ENCODE measurements at regions not wholly inside any gene's neighbourhood (a gene's known extent, or its start where the extent isn't known, plus 50 kb on each side); places are given as distances from the start of the nearest gene placed in this dataset.

DNA sequence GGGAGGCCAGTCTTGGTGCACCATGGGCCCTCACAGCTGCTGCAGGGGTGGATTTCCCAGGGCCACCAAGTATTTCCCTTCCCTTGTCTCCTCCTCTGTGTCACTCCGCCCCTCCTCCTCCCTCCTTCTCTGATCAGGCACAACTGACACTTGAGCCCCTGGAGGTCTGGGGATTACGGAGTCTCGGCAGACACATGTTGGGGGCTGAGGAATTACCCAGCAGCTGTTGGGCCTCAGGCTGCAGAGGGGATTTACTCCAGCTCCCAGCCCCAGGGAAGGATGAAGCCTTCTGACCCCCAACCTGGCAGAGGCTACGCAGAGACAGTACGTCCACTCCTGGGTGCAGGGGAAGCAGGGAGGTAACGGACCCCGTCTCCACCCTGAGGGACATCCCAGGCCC lies 420.5 kb upstream of the SULF2 start:
- no peak overlapping the region for H3K4me3 ChIP-seq (ENCODE audit: low read depth, low read length)
- TF ChIP-seq, protein P1, sequence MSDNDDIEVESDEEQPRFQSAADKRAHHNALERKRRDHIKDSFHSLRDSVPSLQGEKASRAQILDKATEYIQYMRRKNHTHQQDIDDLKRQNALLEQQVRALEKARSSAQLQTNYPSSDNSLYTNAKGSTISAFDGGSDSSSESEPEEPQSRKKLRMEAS (IDR thresholded peaks at IDR 0.05; ENCODE audit: low read depth, low read length) = no peak
- no peak for TF ChIP-seq MYC (IDR thresholded peaks at IDR 0.05; ENCODE audit: low read depth, low read length)
- no peak for TF ChIP-seq POLR2A (IDR thresholded peaks at IDR 0.05; ENCODE audit: extremely low read depth, insufficient read length)
- TF ChIP-seq, protein P2, sequence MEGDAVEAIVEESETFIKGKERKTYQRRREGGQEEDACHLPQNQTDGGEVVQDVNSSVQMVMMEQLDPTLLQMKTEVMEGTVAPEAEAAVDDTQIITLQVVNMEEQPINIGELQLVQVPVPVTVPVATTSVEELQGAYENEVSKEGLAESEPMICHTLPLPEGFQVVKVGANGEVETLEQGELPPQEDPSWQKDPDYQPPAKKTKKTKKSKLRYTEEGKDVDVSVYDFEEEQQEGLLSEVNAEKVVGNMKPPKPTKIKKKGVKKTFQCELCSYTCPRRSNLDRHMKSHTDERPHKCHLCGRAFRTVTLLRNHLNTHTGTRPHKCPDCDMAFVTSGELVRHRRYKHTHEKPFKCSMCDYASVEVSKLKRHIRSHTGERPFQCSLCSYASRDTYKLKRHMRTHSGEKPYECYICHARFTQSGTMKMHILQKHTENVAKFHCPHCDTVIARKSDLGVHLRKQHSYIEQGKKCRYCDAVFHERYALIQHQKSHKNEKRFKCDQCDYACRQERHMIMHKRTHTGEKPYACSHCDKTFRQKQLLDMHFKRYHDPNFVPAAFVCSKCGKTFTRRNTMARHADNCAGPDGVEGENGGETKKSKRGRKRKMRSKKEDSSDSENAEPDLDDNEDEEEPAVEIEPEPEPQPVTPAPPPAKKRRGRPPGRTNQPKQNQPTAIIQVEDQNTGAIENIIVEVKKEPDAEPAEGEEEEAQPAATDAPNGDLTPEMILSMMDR (IDR thresholded peaks at IDR 0.05; ENCODE audit: low read depth, low read length) = no peak
- no peak for DNase-seq (ENCODE audit: low read depth)

DNA sequence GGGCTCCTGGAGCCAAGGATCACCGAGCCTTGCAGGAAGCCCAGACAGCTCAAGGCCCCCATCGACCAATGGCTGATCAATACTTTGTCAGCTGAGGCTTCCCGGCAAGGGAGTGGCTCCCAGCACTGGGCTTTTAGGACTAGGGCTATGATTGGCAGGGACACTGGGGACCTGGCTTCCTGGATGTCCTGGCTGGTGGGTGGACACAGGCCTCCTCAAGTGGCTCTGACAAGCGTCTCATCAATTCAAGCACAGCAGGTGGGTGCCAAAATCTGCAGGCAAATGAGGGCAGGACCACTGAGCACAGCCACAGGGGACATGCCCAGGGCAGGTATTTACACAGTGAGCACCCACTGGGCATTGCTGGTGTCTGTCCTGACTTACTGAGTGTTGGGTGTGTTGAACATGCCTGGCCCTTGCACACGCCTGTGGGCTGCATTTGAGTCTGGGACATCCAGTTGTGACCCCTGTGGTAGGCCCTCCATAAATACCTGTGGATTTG lies 420.1 kb upstream of the SULF2 start:
- TF ChIP-seq, protein P1 (IDR thresholded peaks at IDR 0.05; ENCODE audit: low read depth, low read length) = no peak
- TF ChIP-seq MYC (IDR thresholded peaks at IDR 0.05; ENCODE audit: low read depth, low read length) (no peak), POLR2A (IDR thresholded peaks at IDR 0.05; ENCODE audit: extremely low read depth, insufficient read length) (no peak)
- TF ChIP-seq, protein P2 (IDR thresholded peaks at IDR 0.05; ENCODE audit: low read depth, low read length) = no peak
- H3K4me3 ChIP-seq (ENCODE audit: low read depth, low read length) = no peak overlapping the region
- DNase-seq (ENCODE audit: low read depth) = no peak

GRCh38 chr20:48204499-48204898 lies 419.2 kb upstream of the SULF2 start:
- no peak for DNase-seq (ENCODE audit: low read depth)
- H3K4me3 ChIP-seq (ENCODE audit: low read depth, low read length) = no peak overlapping the region
- TF ChIP-seq, protein P2 (IDR thresholded peaks at IDR 0.05; ENCODE audit: low read depth, low read length) = no peak
- TF ChIP-seq POLR2A (IDR thresholded peaks at IDR 0.05; ENCODE audit: extremely low read depth, insufficient read length) = no peak
- TF ChIP-seq, protein P1 (IDR thresholded peaks at IDR 0.05; ENCODE audit: low read depth, low read length) = no peak
- TF ChIP-seq MYC (IDR thresholded peaks at IDR 0.05; ENCODE audit: low read depth, low read length) = no peak

- no peak overlapping the region for H3K4me3 ChIP-seq (ENCODE audit: low read depth, low read length)
- DNase-seq (ENCODE audit: low read depth) = no peak
- TF ChIP-seq, protein P2 (IDR thresholded peaks at IDR 0.05; ENCODE audit: low read depth, low read length) = no peak
- no peak for TF ChIP-seq MYC (IDR thresholded peaks at IDR 0.05; ENCODE audit: low read depth, low read length)
- TF ChIP-seq, protein P1 (IDR thresholded peaks at IDR 0.05; ENCODE audit: low read depth, low read length) = no peak
- no peak for TF ChIP-seq POLR2A (IDR thresholded peaks at IDR 0.05; ENCODE audit: extremely low read depth, insufficient read length)
Measured at GRCh38 chr20:48203252-48203651, 418.0 kb upstream of the SULF2 start.

DNA sequence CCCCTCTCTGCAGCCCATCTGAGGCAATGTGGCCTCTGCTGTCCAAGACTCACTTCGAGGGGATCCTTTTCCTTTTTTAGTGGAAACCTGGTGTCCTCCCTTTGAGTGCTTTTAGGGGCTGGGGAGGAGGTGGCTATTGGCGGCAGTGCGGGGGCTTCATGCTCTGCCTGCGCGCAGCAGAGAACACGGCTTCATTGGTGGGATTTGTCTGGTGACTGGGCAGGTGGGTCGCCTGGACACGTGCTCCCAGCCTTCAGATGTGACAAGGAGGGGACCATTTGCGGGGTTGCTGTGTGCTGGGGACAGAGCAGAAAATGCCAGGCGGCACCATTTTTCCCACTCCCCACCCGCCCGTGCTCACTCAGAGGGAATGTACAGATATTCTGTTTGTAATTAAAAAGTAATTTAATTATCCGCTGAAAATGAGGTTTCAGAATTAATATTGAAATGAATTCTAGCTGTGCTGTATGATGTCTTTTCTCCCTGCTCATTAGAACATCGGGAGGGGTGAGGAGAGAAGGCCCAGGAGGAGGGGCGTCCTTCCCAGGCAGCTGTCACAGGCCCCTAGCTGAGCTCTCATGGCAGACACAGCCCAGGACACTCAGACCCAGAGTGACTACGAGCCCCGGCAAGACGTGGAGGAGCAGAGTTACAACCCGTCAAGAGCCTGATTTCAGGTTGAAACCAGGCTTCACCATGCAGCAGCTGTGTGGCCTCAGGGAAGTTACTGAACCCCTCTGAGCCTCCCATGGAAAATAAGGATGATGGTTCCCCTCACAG lies 417.2 kb upstream of the SULF2 start:
- no peak for TF ChIP-seq MYC (IDR thresholded peaks at IDR 0.05; ENCODE audit: low read depth, low read length)
- TF ChIP-seq, protein P2 (IDR thresholded peaks at IDR 0.05; ENCODE audit: low read depth, low read length) = no peak
- no peak for TF ChIP-seq POLR2A (IDR thresholded peaks at IDR 0.05; ENCODE audit: extremely low read depth, insufficient read length)
- TF ChIP-seq, protein P1 (IDR thresholded peaks at IDR 0.05; ENCODE audit: low read depth, low read length) = no peak
- no peak for DNase-seq (ENCODE audit: low read depth)
- H3K4me3 ChIP-seq (ENCODE audit: low read depth, low read length) = no peak overlapping the region
